ENCODE measurements at regions not wholly inside any gene's neighbourhood (a gene's known extent, or its start where the extent isn't known, plus 50 kb on each side); places are given as distances from the start of the nearest gene placed in this dataset.

DNA sequence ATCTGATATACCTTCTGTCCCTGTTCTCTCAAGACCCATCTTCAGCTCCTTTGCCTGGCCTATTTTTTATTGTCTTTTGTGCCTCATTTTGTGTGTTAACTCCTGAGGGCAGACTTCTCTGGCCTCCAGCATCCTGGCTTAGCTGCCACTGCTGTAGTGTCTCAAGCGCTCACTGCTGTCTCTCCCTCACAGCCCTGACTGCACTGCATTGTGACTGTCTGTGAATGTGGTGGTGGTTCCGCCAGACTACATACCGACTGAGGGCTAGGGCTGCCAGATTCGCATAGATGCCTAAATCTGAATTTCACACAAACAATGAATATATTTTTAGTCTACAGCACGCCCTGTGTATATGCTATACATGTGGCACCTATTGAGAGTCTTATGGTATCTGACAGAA is 1088.9 kb upstream of the TMEM132C start:
- DNase-seq (ENCODE audit: low spot score) = no peak
- H3K27ac Mint-ChIP-seq = no peak overlapping the region
- CTCF ChIA-PET = no interaction called here
- H3K4me3 Mint-ChIP-seq = no peak overlapping the region
- no peak for ATAC-seq
- POLR2A ChIA-PET = no interaction called here
- peaks cover 75% of the 10 kb centered on the region for H3K9me3 Mint-ChIP-seq
- peaks cover 57% of the 10 kb centered on the region for H3K36me3 Mint-ChIP-seq
- no peaks in the 10 kb centered on the region for H3K4me1 Mint-ChIP-seq
- TF ChIP-seq, protein P1, sequence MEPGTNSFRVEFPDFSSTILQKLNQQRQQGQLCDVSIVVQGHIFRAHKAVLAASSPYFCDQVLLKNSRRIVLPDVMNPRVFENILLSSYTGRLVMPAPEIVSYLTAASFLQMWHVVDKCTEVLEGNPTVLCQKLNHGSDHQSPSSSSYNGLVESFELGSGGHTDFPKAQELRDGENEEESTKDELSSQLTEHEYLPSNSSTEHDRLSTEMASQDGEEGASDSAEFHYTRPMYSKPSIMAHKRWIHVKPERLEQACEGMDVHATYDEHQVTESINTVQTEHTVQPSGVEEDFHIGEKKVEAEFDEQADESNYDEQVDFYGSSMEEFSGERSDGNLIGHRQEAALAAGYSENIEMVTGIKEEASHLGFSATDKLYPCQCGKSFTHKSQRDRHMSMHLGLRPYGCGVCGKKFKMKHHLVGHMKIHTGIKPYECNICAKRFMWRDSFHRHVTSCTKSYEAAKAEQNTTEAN (CRISPR knock-in tag; IDR thresholded peaks at IDR 0.05) = no peak
- TF ChIP-seq NFE2L1 (CRISPR knock-in tag; IDR thresholded peaks at IDR 0.05) (no peak), CREM (CRISPR knock-in tag; IDR thresholded peaks at IDR 0.05) (no peak), ETV6 (CRISPR knock-in tag; IDR thresholded peaks at IDR 0.05) (no peak), ZNF219 (CRISPR knock-in tag; IDR thresholded peaks at IDR 0.05; ENCODE audit: borderline replicate concordance) (no peak)
- TF ChIP-seq, protein P2, sequence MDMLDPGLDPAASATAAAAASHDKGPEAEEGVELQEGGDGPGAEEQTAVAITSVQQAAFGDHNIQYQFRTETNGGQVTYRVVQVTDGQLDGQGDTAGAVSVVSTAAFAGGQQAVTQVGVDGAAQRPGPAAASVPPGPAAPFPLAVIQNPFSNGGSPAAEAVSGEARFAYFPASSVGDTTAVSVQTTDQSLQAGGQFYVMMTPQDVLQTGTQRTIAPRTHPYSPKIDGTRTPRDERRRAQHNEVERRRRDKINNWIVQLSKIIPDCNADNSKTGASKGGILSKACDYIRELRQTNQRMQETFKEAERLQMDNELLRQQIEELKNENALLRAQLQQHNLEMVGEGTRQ (CRISPR knock-in tag; IDR thresholded peaks at IDR 0.05) = no peak
- TF ChIP-seq, protein P3, sequence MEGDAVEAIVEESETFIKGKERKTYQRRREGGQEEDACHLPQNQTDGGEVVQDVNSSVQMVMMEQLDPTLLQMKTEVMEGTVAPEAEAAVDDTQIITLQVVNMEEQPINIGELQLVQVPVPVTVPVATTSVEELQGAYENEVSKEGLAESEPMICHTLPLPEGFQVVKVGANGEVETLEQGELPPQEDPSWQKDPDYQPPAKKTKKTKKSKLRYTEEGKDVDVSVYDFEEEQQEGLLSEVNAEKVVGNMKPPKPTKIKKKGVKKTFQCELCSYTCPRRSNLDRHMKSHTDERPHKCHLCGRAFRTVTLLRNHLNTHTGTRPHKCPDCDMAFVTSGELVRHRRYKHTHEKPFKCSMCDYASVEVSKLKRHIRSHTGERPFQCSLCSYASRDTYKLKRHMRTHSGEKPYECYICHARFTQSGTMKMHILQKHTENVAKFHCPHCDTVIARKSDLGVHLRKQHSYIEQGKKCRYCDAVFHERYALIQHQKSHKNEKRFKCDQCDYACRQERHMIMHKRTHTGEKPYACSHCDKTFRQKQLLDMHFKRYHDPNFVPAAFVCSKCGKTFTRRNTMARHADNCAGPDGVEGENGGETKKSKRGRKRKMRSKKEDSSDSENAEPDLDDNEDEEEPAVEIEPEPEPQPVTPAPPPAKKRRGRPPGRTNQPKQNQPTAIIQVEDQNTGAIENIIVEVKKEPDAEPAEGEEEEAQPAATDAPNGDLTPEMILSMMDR (IDR thresholded peaks at IDR 0.05) = no peak
- TF ChIP-seq, protein P4, sequence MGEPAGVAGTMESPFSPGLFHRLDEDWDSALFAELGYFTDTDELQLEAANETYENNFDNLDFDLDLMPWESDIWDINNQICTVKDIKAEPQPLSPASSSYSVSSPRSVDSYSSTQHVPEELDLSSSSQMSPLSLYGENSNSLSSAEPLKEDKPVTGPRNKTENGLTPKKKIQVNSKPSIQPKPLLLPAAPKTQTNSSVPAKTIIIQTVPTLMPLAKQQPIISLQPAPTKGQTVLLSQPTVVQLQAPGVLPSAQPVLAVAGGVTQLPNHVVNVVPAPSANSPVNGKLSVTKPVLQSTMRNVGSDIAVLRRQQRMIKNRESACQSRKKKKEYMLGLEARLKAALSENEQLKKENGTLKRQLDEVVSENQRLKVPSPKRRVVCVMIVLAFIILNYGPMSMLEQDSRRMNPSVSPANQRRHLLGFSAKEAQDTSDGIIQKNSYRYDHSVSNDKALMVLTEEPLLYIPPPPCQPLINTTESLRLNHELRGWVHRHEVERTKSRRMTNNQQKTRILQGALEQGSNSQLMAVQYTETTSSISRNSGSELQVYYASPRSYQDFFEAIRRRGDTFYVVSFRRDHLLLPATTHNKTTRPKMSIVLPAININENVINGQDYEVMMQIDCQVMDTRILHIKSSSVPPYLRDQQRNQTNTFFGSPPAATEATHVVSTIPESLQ (CRISPR knock-in tag; IDR thresholded peaks at IDR 0.05) = no peak
- TF ChIP-seq, protein P5, sequence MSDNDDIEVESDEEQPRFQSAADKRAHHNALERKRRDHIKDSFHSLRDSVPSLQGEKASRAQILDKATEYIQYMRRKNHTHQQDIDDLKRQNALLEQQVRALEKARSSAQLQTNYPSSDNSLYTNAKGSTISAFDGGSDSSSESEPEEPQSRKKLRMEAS (CRISPR knock-in tag; IDR thresholded peaks at IDR 0.05) = no peak
- TF ChIP-seq, protein P6, sequence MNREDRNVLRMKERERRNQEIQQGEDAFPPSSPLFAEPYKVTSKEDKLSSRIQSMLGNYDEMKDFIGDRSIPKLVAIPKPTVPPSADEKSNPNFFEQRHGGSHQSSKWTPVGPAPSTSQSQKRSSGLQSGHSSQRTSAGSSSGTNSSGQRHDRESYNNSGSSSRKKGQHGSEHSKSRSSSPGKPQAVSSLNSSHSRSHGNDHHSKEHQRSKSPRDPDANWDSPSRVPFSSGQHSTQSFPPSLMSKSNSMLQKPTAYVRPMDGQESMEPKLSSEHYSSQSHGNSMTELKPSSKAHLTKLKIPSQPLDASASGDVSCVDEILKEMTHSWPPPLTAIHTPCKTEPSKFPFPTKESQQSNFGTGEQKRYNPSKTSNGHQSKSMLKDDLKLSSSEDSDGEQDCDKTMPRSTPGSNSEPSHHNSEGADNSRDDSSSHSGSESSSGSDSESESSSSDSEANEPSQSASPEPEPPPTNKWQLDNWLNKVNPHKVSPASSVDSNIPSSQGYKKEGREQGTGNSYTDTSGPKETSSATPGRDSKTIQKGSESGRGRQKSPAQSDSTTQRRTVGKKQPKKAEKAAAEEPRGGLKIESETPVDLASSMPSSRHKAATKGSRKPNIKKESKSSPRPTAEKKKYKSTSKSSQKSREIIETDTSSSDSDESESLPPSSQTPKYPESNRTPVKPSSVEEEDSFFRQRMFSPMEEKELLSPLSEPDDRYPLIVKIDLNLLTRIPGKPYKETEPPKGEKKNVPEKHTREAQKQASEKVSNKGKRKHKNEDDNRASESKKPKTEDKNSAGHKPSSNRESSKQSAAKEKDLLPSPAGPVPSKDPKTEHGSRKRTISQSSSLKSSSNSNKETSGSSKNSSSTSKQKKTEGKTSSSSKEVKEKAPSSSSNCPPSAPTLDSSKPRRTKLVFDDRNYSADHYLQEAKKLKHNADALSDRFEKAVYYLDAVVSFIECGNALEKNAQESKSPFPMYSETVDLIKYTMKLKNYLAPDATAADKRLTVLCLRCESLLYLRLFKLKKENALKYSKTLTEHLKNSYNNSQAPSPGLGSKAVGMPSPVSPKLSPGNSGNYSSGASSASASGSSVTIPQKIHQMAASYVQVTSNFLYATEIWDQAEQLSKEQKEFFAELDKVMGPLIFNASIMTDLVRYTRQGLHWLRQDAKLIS (CRISPR knock-in tag; IDR thresholded peaks at IDR 0.05; ENCODE audit: borderline replicate concordance) = no peak
- H3K27me3 Mint-ChIP-seq (ENCODE audit: low read depth) = peaks cover 4% of the 10 kb centered on the region; the same call in 1 of the 2 replicates

DNA sequence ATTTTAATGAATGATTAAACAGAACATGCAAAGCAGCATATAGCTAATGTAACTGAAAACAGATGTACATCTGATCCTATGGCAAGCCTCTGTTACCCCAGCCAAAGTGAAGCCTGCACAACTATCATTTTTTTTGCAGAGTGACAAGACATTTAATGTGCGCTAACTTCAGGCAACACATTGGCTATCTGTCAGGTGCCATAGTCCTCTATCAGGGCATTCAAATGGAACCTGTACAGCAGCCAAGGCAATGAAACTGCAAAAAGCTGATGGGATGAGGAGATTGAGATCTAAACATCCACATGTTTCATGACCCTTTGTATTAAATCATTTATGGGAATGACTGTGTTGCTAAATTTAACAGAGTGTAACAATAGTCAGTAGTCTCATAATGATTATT is 1088.5 kb upstream of the TMEM132C start:
- DNase-seq (ENCODE audit: low spot score) = no peak
- Mint-ChIP-seq H3K4me3 (no peak overlapping the region), H3K27ac (no peak overlapping the region), H3K4me1 (no peaks in the 10 kb centered on the region), H3K27me3 (ENCODE audit: low read depth) (peaks cover 3% of the 10 kb centered on the region; the same call in 1 of the 2 replicates), H3K36me3 (peaks cover 55% of the 10 kb centered on the region), H3K9me3 (peaks cover 72% of the 10 kb centered on the region)
- ATAC-seq = no peak
- ChIA-PET POLR2A (no interaction called here), CTCF (no interaction called here)
- no peak for TF ChIP-seq CBFB (CRISPR knock-in tag; IDR thresholded peaks at IDR 0.05; ENCODE audit: low read depth)
- TF ChIP-seq, protein P7, sequence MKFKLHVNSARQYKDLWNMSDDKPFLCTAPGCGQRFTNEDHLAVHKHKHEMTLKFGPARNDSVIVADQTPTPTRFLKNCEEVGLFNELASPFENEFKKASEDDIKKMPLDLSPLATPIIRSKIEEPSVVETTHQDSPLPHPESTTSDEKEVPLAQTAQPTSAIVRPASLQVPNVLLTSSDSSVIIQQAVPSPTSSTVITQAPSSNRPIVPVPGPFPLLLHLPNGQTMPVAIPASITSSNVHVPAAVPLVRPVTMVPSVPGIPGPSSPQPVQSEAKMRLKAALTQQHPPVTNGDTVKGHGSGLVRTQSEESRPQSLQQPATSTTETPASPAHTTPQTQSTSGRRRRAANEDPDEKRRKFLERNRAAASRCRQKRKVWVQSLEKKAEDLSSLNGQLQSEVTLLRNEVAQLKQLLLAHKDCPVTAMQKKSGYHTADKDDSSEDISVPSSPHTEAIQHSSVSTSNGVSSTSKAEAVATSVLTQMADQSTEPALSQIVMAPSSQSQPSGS (CRISPR knock-in tag; IDR thresholded peaks at IDR 0.05; ENCODE audit: borderline replicate concordance, low read depth) = no peak
- no peak for TF ChIP-seq NFATC4 (CRISPR knock-in tag; IDR thresholded peaks at IDR 0.05)
- TF ChIP-seq, protein P5 (CRISPR knock-in tag; IDR thresholded peaks at IDR 0.05) = no peak
- TF ChIP-seq, protein P8, sequence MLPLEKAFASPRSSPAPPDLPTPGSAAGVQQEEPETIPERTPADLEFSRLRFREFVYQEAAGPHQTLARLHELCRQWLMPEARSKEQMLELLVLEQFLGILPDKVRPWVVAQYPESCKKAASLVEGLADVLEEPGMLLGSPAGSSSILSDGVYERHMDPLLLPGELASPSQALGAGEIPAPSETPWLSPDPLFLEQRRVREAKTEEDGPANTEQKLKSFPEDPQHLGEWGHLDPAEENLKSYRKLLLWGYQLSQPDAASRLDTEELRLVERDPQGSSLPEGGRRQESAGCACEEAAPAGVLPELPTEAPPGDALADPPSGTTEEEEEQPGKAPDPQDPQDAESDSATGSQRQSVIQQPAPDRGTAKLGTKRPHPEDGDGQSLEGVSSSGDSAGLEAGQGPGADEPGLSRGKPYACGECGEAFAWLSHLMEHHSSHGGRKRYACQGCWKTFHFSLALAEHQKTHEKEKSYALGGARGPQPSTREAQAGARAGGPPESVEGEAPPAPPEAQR (CRISPR knock-in tag; IDR thresholded peaks at IDR 0.05) = no peak
- no peak for TF ChIP-seq EMX1 (CRISPR knock-in tag; IDR thresholded peaks at IDR 0.05)
- TF ChIP-seq FOXJ3 (CRISPR knock-in tag; IDR thresholded peaks at IDR 0.05; ENCODE audit: borderline replicate concordance) = no peak
